Smooth muscle cell (in vitro differentiated cells): ENCODE measurements at regions not wholly inside any gene's neighbourhood (a gene's known extent, or its start where the extent isn't known, plus 50 kb on each side); places are given as distances from the start of the nearest gene placed in this dataset.

Experiments
- DNase-seq: peaks from one replicate; lab custom pipeline; 2025; ENCODE audit not compliant: unreplicated experiment; lab: John Stamatoyannopoulos, UW
- H2AFZ ChIP-seq: fragments of 200-600 bp; sonication (generic); 2 replicates; pipeline ENCODE4 v1.6.0; 2016; ENCODE audit warnings: antibody characterized with exemption, low read depth, mild to moderate bottlenecking
- H3F3A ChIP-seq: fragments of 200-600 bp; sonication (generic); 2 replicates; pipeline ENCODE4 v1.6.0; 2017; ENCODE audit warnings: antibody characterized with exemption, low read depth
- H3K27ac ChIP-seq: fragments of 200-600 bp; sonication (generic); 2 replicates; pipeline ENCODE4 v1.5.1; 2016; ENCODE audit warnings: low read depth, mild to moderate bottlenecking
- H3K27me3 ChIP-seq: fragments of 200-600 bp; sonication (generic); 2 replicates; pipeline ENCODE4 v1.6.1; 2016; ENCODE audit warnings: low read depth, mild to moderate bottlenecking
- H3K36me3 ChIP-seq: fragments of 200-600 bp; sonication (generic); 2 replicates; pipeline ENCODE4 v1.5.1; 2016; ENCODE audit warnings: low read depth
- H3K4me1 ChIP-seq: fragments of 200-600 bp; sonication (generic); 2 replicates; pipeline ENCODE4 v1.5.1; 2016; ENCODE audit warnings: low read depth
- H3K4me2 ChIP-seq: fragments of 200-600 bp; sonication (generic); 2 replicates; pipeline ENCODE4 v1.6.0; 2016; ENCODE audit warnings: mild to moderate bottlenecking
- H3K4me3 ChIP-seq: fragments of 200-600 bp; sonication (generic); 2 replicates; pipeline ENCODE4 v1.5.1; 2016; ENCODE audit warnings: mild to moderate bottlenecking
- H3K79me2 ChIP-seq: fragments of 200-600 bp; sonication (generic); 2 replicates; pipeline ENCODE4 v1.6.0; 2016; ENCODE audit warnings: low read depth, mild to moderate bottlenecking
- H3K9ac ChIP-seq: fragments of 200-600 bp; sonication (generic); 2 replicates; pipeline ENCODE4 v1.6.0; 2016; ENCODE audit warnings: low read depth
- H3K9me3 ChIP-seq: fragments of 200-600 bp; sonication (generic); replicated peaks from 2 replicates; pipeline ENCODE4 v1.5.1; 2016; ENCODE audit warnings: low read depth
- H4K20me1 ChIP-seq: fragments of 200-600 bp; sonication (generic); 2 replicates; pipeline ENCODE4 v1.6.0; 2016; ENCODE audit warnings: low read depth
- CTCF ChIP-seq: fragments of 200-600 bp; sonication (generic); IDR thresholded peaks from 2 replicates; pipeline ENCODE4 v1.5.1; 2017; ENCODE audit warnings: borderline replicate concordance, mild to moderate bottlenecking, antibody characterized with exemption; ENCODE audit not compliant: insufficient read depth, poor library complexity, severe bottlenecking
- WGBS: methylation state at CpG from one replicate; pipeline ENCODE4 v1.1.7; 2016; ENCODE audit warnings: low lambda C conversion rate; 5-methylcytosine and 5-hydroxymethylcytosine counted together

GRCh38 chr2:217667512-217667911 lies 335.3 kb downstream of the TNS1 start:
- no peak overlapping the region for H3K4me3 ChIP-seq
- no peaks in the 10 kb centered on the region for H3K4me1 ChIP-seq
- H3K36me3 ChIP-seq, result no peaks in the 10 kb centered on the region
- no peak overlapping the region for H3K27ac ChIP-seq
- no peaks in the 10 kb centered on the region for H3K9me3 ChIP-seq
- H3K4me2 ChIP-seq, result no peak overlapping the region
- WGBS, result 87% methylated on average over 3 of the region's 3 CpGs
- H3F3A ChIP-seq, result peaks cover 7% of the 10 kb centered on the region
- H3K9ac ChIP-seq, result no peak overlapping the region
- H3K27me3 ChIP-seq, result no peaks in the 10 kb centered on the region
- TF ChIP-seq CTCF, result no peak
- no peaks in the 10 kb centered on the region for H3K79me2 ChIP-seq
- H2AFZ ChIP-seq, result no peak overlapping the region
- no peaks in the 10 kb centered on the region for H4K20me1 ChIP-seq
- no peak for DNase-seq

GRCh38 chr2:217667035-217667434 lies 335.8 kb downstream of the TNS1 start:
- Histone ChIP-seq H3K4me1 (no peaks in the 10 kb centered on the region), H3F3A (peaks cover 7% of the 10 kb centered on the region), H3K27me3 (no peaks in the 10 kb centered on the region), H3K27ac (no peak overlapping the region), H3K79me2 (no peaks in the 10 kb centered on the region), H3K36me3 (no peaks in the 10 kb centered on the region), H3K9me3 (no peaks in the 10 kb centered on the region), H4K20me1 (no peaks in the 10 kb centered on the region), H3K9ac (no peak overlapping the region), H3K4me2 (no peak overlapping the region), H2AFZ (no peak overlapping the region), H3K4me3 (no peak overlapping the region)
- TF ChIP-seq CTCF, result no peak
- no peak for DNase-seq
- WGBS, result 96% methylated on average over 2 of the region's 2 CpGs

GRCh38 chr2:217666338-217666737 lies 336.5 kb downstream of the TNS1 start:
- H3K9me3 ChIP-seq, result no peaks in the 10 kb centered on the region
- no peak overlapping the region for H3K4me2 ChIP-seq
- no peak overlapping the region for H3K9ac ChIP-seq
- H4K20me1 ChIP-seq, result no peaks in the 10 kb centered on the region
- H2AFZ ChIP-seq, result no peak overlapping the region
- no peaks in the 10 kb centered on the region for H3K27me3 ChIP-seq
- no peak for TF ChIP-seq CTCF
- H3K4me3 ChIP-seq, result no peak overlapping the region
- no peaks in the 10 kb centered on the region for H3K36me3 ChIP-seq
- H3K79me2 ChIP-seq, result no peaks in the 10 kb centered on the region
- no peaks in the 10 kb centered on the region for H3K4me1 ChIP-seq
- DNase-seq, result no peak
- H3K27ac ChIP-seq, result no peak overlapping the region
- peaks cover 7% of the 10 kb centered on the region for H3F3A ChIP-seq
- 30% methylated on average over 2 of the region's 2 CpGs for whole genome bisulfite sequencing

DNA sequence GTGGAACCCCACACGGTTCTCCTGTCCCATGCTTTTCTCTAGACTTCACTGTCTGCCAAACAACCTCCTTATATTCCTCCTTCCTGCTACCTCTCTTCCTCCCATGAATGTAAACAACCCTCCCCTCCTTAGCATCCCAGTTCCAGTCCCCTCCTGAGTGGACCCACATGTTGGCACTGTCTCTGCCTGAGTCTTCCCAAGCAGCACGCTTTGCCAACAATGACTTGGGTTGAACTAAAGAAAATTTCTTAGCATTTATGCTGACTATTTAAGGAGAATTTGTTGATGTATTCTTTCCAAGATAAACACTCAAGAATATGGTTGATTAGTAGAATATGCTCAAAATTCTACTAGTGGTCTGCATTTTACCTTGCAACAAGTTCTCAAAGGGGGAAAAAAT lies 338.0 kb downstream of the TNS1 start:
- Histone ChIP-seq H3K4me1 (no peaks in the 10 kb centered on the region), H3K79me2 (no peaks in the 10 kb centered on the region), H3K9ac (no peak overlapping the region), H3K4me3 (no peak overlapping the region), H3F3A (peaks cover 7% of the 10 kb centered on the region), H3K27me3 (no peaks in the 10 kb centered on the region), H2AFZ (no peak overlapping the region), H3K4me2 (no peak overlapping the region), H4K20me1 (no peaks in the 10 kb centered on the region), H3K27ac (no peak overlapping the region), H3K9me3 (no peaks in the 10 kb centered on the region), H3K36me3 (no peaks in the 10 kb centered on the region)
- DNase-seq, result no peak
- no peak for TF ChIP-seq CTCF
- 80% methylated on average over 2 of the region's 2 CpGs for whole genome bisulfite sequencing
